ENCODE measurements at regions not wholly inside any gene's neighbourhood (a gene's known extent, or its start where the extent isn't known, plus 50 kb on each side); places are given as distances from the start of the nearest gene placed in this dataset.

- DNase-seq (ENCODE audit: low read depth), result no peak
Measured at GRCh38 chr4:3669553-3669949, 96.6 kb upstream of the ADRA2C start.

- DNase-seq (ENCODE audit: low read depth), result no peak
Measured at GRCh38 chr4:3668825-3669552, 97.2 kb upstream of the ADRA2C start.

- no peak for DNase-seq (ENCODE audit: low read depth)
Measured at GRCh38 chr4:3667258-3667657, 98.9 kb upstream of the ADRA2C start.

- no peak for DNase-seq (ENCODE audit: low read depth)
Measured at GRCh38 chr4:3666263-3666662, 99.9 kb upstream of the ADRA2C start.

- DNase-seq (ENCODE audit: low read depth), result no peak
Measured at GRCh38 chr4:3665360-3665891, 100.8 kb upstream of the ADRA2C start.

GRCh38 chr4:3663791-3664190 is 102.4 kb upstream of the ADRA2C start:
- no peak for DNase-seq (ENCODE audit: low read depth)

GRCh38 chr4:3662516-3662915 is 103.7 kb upstream of the ADRA2C start:
- no peak for DNase-seq (ENCODE audit: low read depth)

- no peak for DNase-seq (ENCODE audit: low read depth)
Measured at GRCh38 chr4:3661989-3662388, 104.2 kb upstream of the ADRA2C start.

- DNase-seq (ENCODE audit: low read depth), result no peak
Measured at GRCh38 chr4:3660928-3661515, 105.2 kb upstream of the ADRA2C start.

- DNase-seq (ENCODE audit: low read depth), result no peak
Measured at GRCh38 chr4:3660086-3660927, 105.9 kb upstream of the ADRA2C start.

- DNase-seq (ENCODE audit: low read depth), result no peak
Measured at GRCh38 chr4:3659131-3659530, 107.1 kb upstream of the ADRA2C start.

- DNase-seq (ENCODE audit: low read depth), result no peak
Measured at GRCh38 chr4:3658530-3658913, 107.7 kb upstream of the ADRA2C start.

- peak; percentile 24 for DNase-seq (ENCODE audit: low read depth)
Measured at GRCh38 chr4:3657902-3658529, 108.2 kb upstream of the ADRA2C start.

- DNase-seq (ENCODE audit: low read depth), result no peak
Measured at GRCh38 chr4:3656416-3657356, 109.5 kb upstream of the ADRA2C start.

- no peak for DNase-seq (ENCODE audit: low read depth)
Measured at GRCh38 chr4:3655963-3656362, 110.2 kb upstream of the ADRA2C start.

- no peak for DNase-seq (ENCODE audit: low read depth)
Measured at GRCh38 chr4:3655485-3655884, 110.7 kb upstream of the ADRA2C start.

GRCh38 chr4:3654036-3654807 is 112.0 kb upstream of the ADRA2C start:
- no peak for DNase-seq (ENCODE audit: low read depth)

GRCh38 chr4:3652586-3652985 is 113.6 kb upstream of the ADRA2C start:
- no peak for DNase-seq (ENCODE audit: low read depth)

- no peak for DNase-seq (ENCODE audit: low read depth)
Measured at GRCh38 chr4:3651267-3651845, 114.8 kb upstream of the ADRA2C start.

- DNase-seq (ENCODE audit: low read depth), result no peak
Measured at GRCh38 chr4:3649491-3649890, 116.7 kb upstream of the ADRA2C start.
